IMR-90 (cell line): ENCODE measurements at regions not wholly inside any gene's neighbourhood (a gene's known extent, or its start where the extent isn't known, plus 50 kb on each side); places are given as distances from the start of the nearest gene placed in this dataset.

Source experiments
- ATAC-seq: fragments of 200-7000 bp; cut with Tn5 transposase; 2 replicates; pipeline ENCODE4 v1.9.1; 2020; ENCODE audit warnings: low read depth, mild to moderate bottlenecking, moderate library complexity
- BruUV-seq: library from RNA; stranded (reverse); fragments of 400-500 nt; replicated peaks from 2 replicates; lab custom pipeline; 2021; lab: Mats Ljungman, UMichigan
- CTCF ChIA-PET: fragments of 300-600 bp; formaldehyde crosslinking; extraction: SDS; loops from one replicate; lab custom pipeline; 2021; ENCODE audit warnings: antibody characterized with exemption; lab: Yijun Ruan, JAX
- POLR2A ChIA-PET: fragments of 300-600 bp; sonication (Branson Sonifier 250); formaldehyde crosslinking; loops from one replicate; lab custom pipeline; 2022; ENCODE audit warnings: antibody characterized with exemption; ENCODE audit not compliant: unreplicated experiment; lab: Charles Lee
- DNase-seq: peaks from one replicate; pipeline ENCODE4 v3.0.0; 2013
- H2AFZ ChIP-seq: replicated peaks from 2 replicates; pipeline ENCODE3; 2013; ENCODE audit warnings: low read length, mild to moderate bottlenecking; ENCODE audit not compliant: poor library complexity
- H2AK5ac ChIP-seq: 2 replicates; pipeline ENCODE4 v1.6.1; 2013; ENCODE audit warnings: low read depth, low read length, inconsistent platforms
- H2AK9ac ChIP-seq: replicated peaks from 2 replicates; pipeline ENCODE3; 2013; ENCODE audit warnings: mild to moderate bottlenecking, low read depth, low read length, moderate library complexity; ENCODE audit not compliant: poor library complexity
- H2BK120ac ChIP-seq: 2 replicates; pipeline ENCODE4 v1.6.1; 2013; ENCODE audit warnings: low read depth, low read length, inconsistent platforms
- H2BK15ac ChIP-seq: 3 replicates; pipeline ENCODE4 v1.6.1; 2013; ENCODE audit warnings: low read depth, low read length, inconsistent platforms
- H2BK20ac ChIP-seq: 2 replicates; pipeline ENCODE4 v1.6.1; 2013; ENCODE audit warnings: low read depth, mild to moderate bottlenecking, inconsistent platforms, low read length, moderate library complexity
- H2BK5ac ChIP-seq: 2 replicates; pipeline ENCODE4 v1.6.1; 2013; ENCODE audit warnings: mild to moderate bottlenecking, low read depth, low read length, inconsistent platforms; ENCODE audit not compliant: poor library complexity, severe bottlenecking
- H3K14ac ChIP-seq: replicated peaks from 2 replicates; pipeline ENCODE4 v1.6.1; 2013; ENCODE audit warnings: low read depth, low read length, inconsistent platforms
- H3K18ac ChIP-seq: 2 replicates; pipeline ENCODE4 v1.6.1; 2013; ENCODE audit warnings: low read depth, low read length, control low read depth
- H3K23ac ChIP-seq: 2 replicates; pipeline ENCODE4 v1.6.1; 2013; ENCODE audit warnings: low read depth, low read length, inconsistent platforms
- H3K27ac ChIP-seq: 2 replicates; pipeline ENCODE4 v1.5.1; 2013; ENCODE audit warnings: mild to moderate bottlenecking, control low read depth, low read length; ENCODE audit not compliant: insufficient read depth
- H3K27me3 ChIP-seq: 2 replicates; pipeline ENCODE4 v1.6.1; 2013; ENCODE audit warnings: low read length; ENCODE audit not compliant: control insufficient read depth, insufficient read depth
- H3K36me3 ChIP-seq: 2 replicates; pipeline ENCODE4 v1.6.1; 2013; ENCODE audit warnings: low read length, mixed read lengths; ENCODE audit not compliant: control insufficient read depth, insufficient read depth
- H3K4ac ChIP-seq: 2 replicates; pipeline ENCODE4 v1.6.1; 2013; ENCODE audit warnings: low read depth, low read length, inconsistent platforms
- H3K4me1 ChIP-seq: 2 replicates; pipeline ENCODE4 v1.6.1; 2013; ENCODE audit warnings: low read length, mixed read lengths; ENCODE audit not compliant: control insufficient read depth, insufficient read depth
- H3K4me2 ChIP-seq: 2 replicates; pipeline ENCODE4 v1.6.1; 2013; ENCODE audit warnings: low read depth, mild to moderate bottlenecking, control low read depth, low read length, moderate library complexity
- H3K4me3 ChIP-seq: 2 replicates; pipeline ENCODE4 v1.5.1; 2013; ENCODE audit warnings: low read depth, mild to moderate bottlenecking, control low read depth, low read length, moderate library complexity; ENCODE audit not compliant: insufficient read depth
- H3K56ac ChIP-seq: 2 replicates; pipeline ENCODE4 v1.6.1; 2013; ENCODE audit warnings: low read length, inconsistent platforms; ENCODE audit not compliant: insufficient read depth; ENCODE audit errors: extremely low read depth
- H3K79me1 ChIP-seq, 2 experiments: 2 replicates each; pipeline ENCODE4 v1.6.1; 2013; ENCODE audit warnings: low read length in 2 of 2, inconsistent platforms in 1 of 2, low read depth in 1 of 2
- H3K9ac ChIP-seq: 2 replicates; pipeline ENCODE4 v1.6.1; 2013; ENCODE audit warnings: low read depth, low read length, control low read depth
- H3K9me1 ChIP-seq: 2 replicates; pipeline ENCODE4 v1.6.1; 2013; ENCODE audit warnings: low read length, inconsistent platforms; ENCODE audit not compliant: insufficient read depth
- H3K9me3 ChIP-seq: 2 replicates; pipeline ENCODE4 v1.6.1; 2013; ENCODE audit warnings: low read length; ENCODE audit not compliant: control insufficient read depth, insufficient read depth
- H4K20me1 ChIP-seq: 2 replicates; pipeline ENCODE4 v1.6.1; 2013; ENCODE audit warnings: low read length, inconsistent platforms; ENCODE audit not compliant: insufficient read depth
- H4K5ac ChIP-seq: 2 replicates; pipeline ENCODE4 v1.6.1; 2013; ENCODE audit warnings: mild to moderate bottlenecking, low read depth, low read length, control low read depth
- H4K8ac ChIP-seq, 2 experiments: 2 replicates each; pipeline ENCODE4 v1.6.1; 2013; ENCODE audit warnings: low read depth in 2 of 2, low read length in 2 of 2, control low read depth in 1 of 2, inconsistent platforms in 1 of 2
- H4K91ac ChIP-seq: 2 replicates; pipeline ENCODE4 v1.6.1; 2013; ENCODE audit warnings: low read depth, low read length, inconsistent platforms; ENCODE audit not compliant: insufficient read depth
- CEBPB ChIP-seq: IDR thresholded peaks from 2 replicates; pipeline ENCODE4 v1.6.1; 2012; ENCODE audit warnings: low read depth, low read length, improper control_type of control experiment
- CHD1 ChIP-seq: IDR thresholded peaks from 2 replicates; pipeline ENCODE4 v1.6.1; 2012; ENCODE audit warnings: low read depth, low read length, improper control_type of control experiment
- FOS ChIP-seq: fragments of 150-350 bp; IDR thresholded peaks from 2 replicates; pipeline ENCODE4 v1.6.1; 2016; ENCODE audit warnings: low read depth, low read length
- MAFK ChIP-seq: IDR thresholded peaks from 2 replicates; pipeline ENCODE4 v1.6.1; 2012; ENCODE audit warnings: low read depth, low read length, improper control_type of control experiment
- MXI1 ChIP-seq: IDR thresholded peaks from 2 replicates; pipeline ENCODE4 v1.6.1; 2012; ENCODE audit warnings: low read depth, mild to moderate bottlenecking, low read length, moderate library complexity, borderline replicate concordance
- NFE2L2 ChIP-seq: fragments of 150-350 bp; IDR thresholded peaks from 2 replicates; pipeline ENCODE4 v1.6.1; 2016; ENCODE audit warnings: low read depth, mild to moderate bottlenecking, low read length
- RAD21 ChIP-seq: IDR thresholded peaks from 2 replicates; pipeline ENCODE4 v1.6.1; 2012; ENCODE audit warnings: low read length, improper control_type of control experiment
- RCOR1 ChIP-seq: IDR thresholded peaks from 2 replicates; pipeline ENCODE4 v1.6.1; 2012; ENCODE audit warnings: mild to moderate bottlenecking, low read length, improper control_type of control experiment; ENCODE audit not compliant: insufficient replicate concordance
- SMC3 ChIP-seq: fragments of 150-350 bp; IDR thresholded peaks from 2 replicates; pipeline ENCODE4 v1.6.1; 2016; ENCODE audit warnings: low read depth, mild to moderate bottlenecking, antibody characterized with exemption, low read length, moderate library complexity
- WGBS, 2 experiments: methylation state at CpG; one replicate each; pipeline versions ENCODE4 v1.1.5 to v1.1.7; 2013; ENCODE audit warnings: missing lambda C conversion rate in 2 of 2; ENCODE audit not compliant: insufficient read length in 1 of 2; ENCODE audit errors: extremely low coverage in 2 of 2; 5-methylcytosine and 5-hydroxymethylcytosine counted together
- dilution Hi-C: fragments of 300-500 bp; cut with HindIII; formaldehyde crosslinking; loops from one replicate; pipeline ENCODE4 v1.14.3; 2018; ENCODE audit warnings: low sequenced_read_pairs; ENCODE audit not compliant: unreplicated experiment
- in situ Hi-C: fragments of 300-500 bp; cut with MboI; formaldehyde crosslinking; loops from 3 replicates; pipeline ENCODE4 v1.14.3; 2019; ENCODE audit warnings: low sequenced_read_pairs, inconsistent platforms, mixed read lengths
- intact Hi-C: fragments of 100-400 bp; cut with micrococcal nuclease; formaldehyde crosslinking; loops from 2 replicates; pipeline ENCODE4 v1.10.0; 2022
- TF ChIP-seq, protein P1 (sequence below): conservative IDR thresholded peaks from 2 replicates; pipeline ENCODE4 v1.5.1; 2012; ENCODE audit warnings: mild to moderate bottlenecking, low read depth, low read length, improper control_type of control experiment

DNA sequence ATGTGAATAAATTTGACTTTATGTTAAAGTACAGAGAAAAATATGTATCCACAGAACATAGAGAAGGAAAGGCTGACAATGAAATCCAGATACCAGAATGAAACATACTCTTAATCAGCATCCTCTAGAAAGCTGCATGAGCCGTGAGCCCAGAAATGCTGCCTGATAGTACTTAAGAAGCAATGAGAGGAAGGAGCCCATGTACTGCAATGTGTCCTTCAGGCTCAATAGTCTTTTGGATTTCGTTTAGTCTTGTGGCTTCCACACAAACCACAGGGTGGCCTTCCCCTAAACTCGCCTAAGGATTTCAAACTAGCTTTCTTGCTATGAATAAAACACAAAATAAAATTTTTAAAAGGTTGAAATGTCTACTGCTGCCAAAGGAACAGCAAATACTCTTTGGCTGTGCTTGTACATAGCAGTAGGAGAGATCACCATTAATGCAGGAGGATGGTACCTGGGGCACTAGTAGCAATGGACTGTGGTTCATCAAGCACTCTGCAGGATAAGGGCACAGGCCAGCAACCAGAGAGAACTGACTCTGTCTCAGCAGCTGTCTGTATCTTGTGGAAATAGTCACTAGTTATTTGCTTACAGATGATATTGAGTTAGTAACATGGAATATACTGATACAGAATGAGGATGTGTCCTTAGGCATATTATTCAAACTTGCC, 988.3 kb upstream of the LRFN5 start:
- H3K56ac ChIP-seq: no peak overlapping the region
- no peak overlapping the region for H2BK15ac ChIP-seq
- no peak overlapping the region for H4K5ac ChIP-seq
- dilution Hi-C loops (no loop called here), intact Hi-C loops (no loop called here), in situ Hi-C loops (no loop called here)
- no peak overlapping the region for H3K4ac ChIP-seq
- H3K18ac ChIP-seq: no peak overlapping the region
- DNase-seq: no peak
- H3K9ac ChIP-seq: no peak overlapping the region
- H3K79me1 ChIP-seq: no peaks in the 10 kb centered on the region
- H2AFZ ChIP-seq: no peak overlapping the region
- no peak overlapping the region for H2AK9ac ChIP-seq
- H3K36me3 ChIP-seq: no peaks in the 10 kb centered on the region
- WGBS, 2 experiments: no CpG with 5 or more reads among the region's 3 CpGs
- no peaks in the 10 kb centered on the region for H3K9me1 ChIP-seq
- no peak overlapping the region for H3K23ac ChIP-seq
- no peak overlapping the region for H4K91ac ChIP-seq
- no peak overlapping the region for H2BK120ac ChIP-seq
- no peak overlapping the region for H2BK5ac ChIP-seq
- no TSS peak for BruUV-seq
- no peak overlapping the region for H2AK5ac ChIP-seq
- no peaks in the 10 kb centered on the region for H3K27me3 ChIP-seq
- H3K27ac ChIP-seq: no peak overlapping the region
- peaks cover 2% of the 10 kb centered on the region; the same call in 1 of the 2 replicates for H3K9me3 ChIP-seq
- ChIA-PET POLR2A (no interaction called here), CTCF (interaction anchor here (0.6 kb wide), 1 partner anchor 23 kb away, joined by 4 read pairs; no protein-coding TSS in a partner anchor)
- H3K4me2 ChIP-seq: no peak overlapping the region
- H3K4me1 ChIP-seq: no peaks in the 10 kb centered on the region
- H4K8ac ChIP-seq: no peak overlapping the region
- no peaks in the 10 kb centered on the region for H4K20me1 ChIP-seq
- H2BK20ac ChIP-seq: no peak overlapping the region
- TF ChIP-seq CEBPB (no peak), NFE2L2 (no peak), SMC3 (no peak), MAFK (no peak), RAD21 (no peak), FOS (no peak), RCOR1 (no peak), CHD1 (no peak), MXI1 (no peak)
- TF ChIP-seq, protein P1, sequence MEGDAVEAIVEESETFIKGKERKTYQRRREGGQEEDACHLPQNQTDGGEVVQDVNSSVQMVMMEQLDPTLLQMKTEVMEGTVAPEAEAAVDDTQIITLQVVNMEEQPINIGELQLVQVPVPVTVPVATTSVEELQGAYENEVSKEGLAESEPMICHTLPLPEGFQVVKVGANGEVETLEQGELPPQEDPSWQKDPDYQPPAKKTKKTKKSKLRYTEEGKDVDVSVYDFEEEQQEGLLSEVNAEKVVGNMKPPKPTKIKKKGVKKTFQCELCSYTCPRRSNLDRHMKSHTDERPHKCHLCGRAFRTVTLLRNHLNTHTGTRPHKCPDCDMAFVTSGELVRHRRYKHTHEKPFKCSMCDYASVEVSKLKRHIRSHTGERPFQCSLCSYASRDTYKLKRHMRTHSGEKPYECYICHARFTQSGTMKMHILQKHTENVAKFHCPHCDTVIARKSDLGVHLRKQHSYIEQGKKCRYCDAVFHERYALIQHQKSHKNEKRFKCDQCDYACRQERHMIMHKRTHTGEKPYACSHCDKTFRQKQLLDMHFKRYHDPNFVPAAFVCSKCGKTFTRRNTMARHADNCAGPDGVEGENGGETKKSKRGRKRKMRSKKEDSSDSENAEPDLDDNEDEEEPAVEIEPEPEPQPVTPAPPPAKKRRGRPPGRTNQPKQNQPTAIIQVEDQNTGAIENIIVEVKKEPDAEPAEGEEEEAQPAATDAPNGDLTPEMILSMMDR: no peak
- no peak overlapping the region for H3K4me3 ChIP-seq
- ATAC-seq: no peak
- no peak overlapping the region for H3K14ac ChIP-seq
